Right atrium auricular region (tissue), 2 donors: ENCODE measurements at regions not wholly inside any gene's neighbourhood (a gene's known extent, or its start where the extent isn't known, plus 50 kb on each side); places are given as distances from the start of the nearest gene placed in this dataset.

Experiments used
- DNase-seq: peaks from one replicate; pipeline ENCODE4 v3.0.0-alpha.2; 2019; ENCODE audit warnings: low spot score
- H3K27ac ChIP-seq, 2 donors: fragments of 200-600 bp; sonication (generic); 1 replicate in 1 of 2; 2 replicates in 1 of 2; pipeline ENCODE4 v1.5.1; 2016 to 2019
- H3K27me3 ChIP-seq, 2 donors: fragments of 200-600 bp; sonication (generic); one replicate each; pipeline versions ENCODE4 v1.5.1 to v1.6.0; 2017 to 2019
- H3K36me3 ChIP-seq: fragments of 200-600 bp; sonication (generic); one replicate; pipeline ENCODE4 v1.5.1; 2016
- H3K4me1 ChIP-seq, 2 donors: fragments of 200-600 bp; sonication (generic); one replicate each; pipeline versions ENCODE4 v1.5.1 to v1.6.0; 2017 to 2019
- H3K4me3 ChIP-seq, 2 donors: fragments of 200-600 bp; sonication (generic); 1 replicate in 1 of 2; 2 replicates in 1 of 2; pipeline ENCODE4 v1.5.1; 2017 to 2019; ENCODE audit warnings: mild to moderate bottlenecking in 1 of 2, moderate library complexity in 1 of 2
- H3K9me3 ChIP-seq, 2 donors: fragments of 200-600 bp; sonication (generic); one replicate each; pipeline ENCODE4 v1.5.1; 2019
- CTCF ChIP-seq, 2 donors: fragments of 200-600 bp; sonication (generic); IDR thresholded peaks; one replicate each; pipeline ENCODE4 v1.5.1; 2019; ENCODE audit warnings: antibody characterized with exemption in 2 of 2

- DNase-seq, result no peak
- H3K27ac ChIP-seq, result no peak overlapping the region
- no peaks in the 10 kb centered on the region for H3K27me3 ChIP-seq
- no peak for TF ChIP-seq CTCF (IDR thresholded peaks at IDR 0.05)
- no peak overlapping the region for H3K4me3 ChIP-seq
- H3K36me3 ChIP-seq, result no peaks in the 10 kb centered on the region
- H3K4me1 ChIP-seq, result no peaks in the 10 kb centered on the region
- no peaks in the 10 kb centered on the region for H3K9me3 ChIP-seq
Measured at GRCh38 chr2:161028581-161028980, 131.6 kb upstream of the TANK start.

- H3K4me3 ChIP-seq, result no peak overlapping the region
- H3K4me1 ChIP-seq, result no peaks in the 10 kb centered on the region
- H3K9me3 ChIP-seq, result no peaks in the 10 kb centered on the region
- H3K27ac ChIP-seq, result no peak overlapping the region
- no peak for TF ChIP-seq CTCF (IDR thresholded peaks at IDR 0.05)
- H3K36me3 ChIP-seq, result no peaks in the 10 kb centered on the region
- no peaks in the 10 kb centered on the region for H3K27me3 ChIP-seq
- DNase-seq, result no peak
Measured at GRCh38 chr2:161029321-161029720, 130.9 kb upstream of the TANK start.

DNA sequence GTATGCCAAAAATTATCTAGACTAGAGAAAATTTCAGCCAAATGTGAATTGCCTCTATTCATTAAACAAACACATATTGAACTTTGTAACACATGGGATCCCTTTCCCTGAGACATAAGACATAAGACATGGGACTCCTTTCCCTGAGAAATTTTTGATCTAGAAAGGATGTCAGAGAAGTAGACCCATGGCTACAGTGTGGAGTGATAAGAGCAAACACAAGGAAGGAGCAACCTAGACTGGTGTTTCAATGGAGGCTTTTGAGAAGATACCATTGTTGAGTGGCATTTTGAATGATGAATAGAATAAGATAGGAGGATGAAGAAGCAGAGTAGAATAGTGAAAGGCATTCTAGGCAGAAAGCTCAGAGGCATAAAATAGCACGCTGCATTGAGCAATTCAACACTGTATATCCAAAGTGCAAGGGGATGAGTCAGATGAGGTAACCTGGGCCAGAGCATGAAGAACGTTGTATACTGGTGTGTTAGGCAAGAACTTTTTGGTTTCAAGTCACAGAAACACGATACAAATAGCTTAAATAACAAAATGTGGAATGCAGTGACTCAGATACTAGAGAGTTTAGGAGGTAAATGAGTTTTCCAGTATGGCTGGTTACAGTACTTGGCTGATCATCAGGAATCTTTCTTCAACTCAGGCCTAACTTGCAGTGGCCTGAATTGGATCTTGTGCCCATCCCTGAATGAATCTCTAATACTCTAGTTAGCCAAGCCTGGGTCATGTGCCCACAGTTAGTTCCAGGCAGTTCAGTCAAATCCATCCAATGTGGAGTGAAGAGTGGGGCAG is 129.8 kb upstream of the TANK start:
- Histone ChIP-seq H3K9me3 (no peaks in the 10 kb centered on the region), H3K36me3 (no peaks in the 10 kb centered on the region), H3K4me3 (no peak overlapping the region), H3K27ac (no peak overlapping the region), H3K27me3 (no peaks in the 10 kb centered on the region), H3K4me1 (no peaks in the 10 kb centered on the region)
- no peak for DNase-seq
- TF ChIP-seq CTCF (IDR thresholded peaks at IDR 0.05), result no peak

DNA sequence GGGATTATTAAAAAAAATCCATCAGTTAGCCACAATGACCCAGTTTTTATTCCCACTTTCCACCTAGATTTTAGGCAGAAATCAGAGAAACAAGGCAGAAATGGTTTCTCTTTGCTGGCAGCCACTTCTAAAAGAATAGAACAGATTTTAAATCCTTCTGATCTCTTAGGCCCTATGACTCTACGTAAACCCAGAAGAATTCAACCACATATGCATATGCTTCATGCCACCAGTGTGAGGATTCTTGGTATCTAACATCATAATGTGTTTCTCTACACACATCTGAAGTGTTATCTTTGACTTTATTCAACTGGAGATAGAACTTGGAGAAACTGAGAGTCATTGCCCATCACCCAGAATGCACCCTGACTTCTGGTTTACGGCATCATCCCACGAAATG is 128.7 kb upstream of the TANK start:
- H3K27ac ChIP-seq, result no peak overlapping the region

GRCh38 chr2:161032635-161033034 is 127.6 kb upstream of the TANK start:
- Histone ChIP-seq H3K36me3 (no peaks in the 10 kb centered on the region), H3K27ac (no peak overlapping the region), H3K4me3 (no peak overlapping the region), H3K27me3 (no peaks in the 10 kb centered on the region), H3K9me3 (no peaks in the 10 kb centered on the region), H3K4me1 (no peaks in the 10 kb centered on the region)
- TF ChIP-seq CTCF (IDR thresholded peaks at IDR 0.05), result no peak
- DNase-seq, result no peak

More for the DNA sequence above, 128.7 kb upstream of the TANK start:
- no peak for DNase-seq
- H3K27me3 ChIP-seq, result no peaks in the 10 kb centered on the region
- TF ChIP-seq CTCF (IDR thresholded peaks at IDR 0.05), result no peak
- no peak overlapping the region for H3K4me3 ChIP-seq
- no peaks in the 10 kb centered on the region for H3K36me3 ChIP-seq
- no peaks in the 10 kb centered on the region for H3K4me1 ChIP-seq
- H3K9me3 ChIP-seq, result no peaks in the 10 kb centered on the region
